HG02938 (cell line): ENCODE measurements at regions not wholly inside any gene's neighbourhood (a gene's known extent, or its start where the extent isn't known, plus 50 kb on each side); places are given as distances from the start of the nearest gene placed in this dataset.
"Not testable (repeated sequence)": the region's sequence is repeated elsewhere in the genome, so short reads cannot be mapped to it uniquely, and the experiment has no call there.

Source experiments
- ATAC-seq: cut with Tn5 transposase; IDR thresholded peaks from one replicate; pipeline ENCODE4 v1.9.1; 2021; ENCODE audit warnings: mild to moderate bottlenecking, moderate library complexity; ENCODE audit not compliant: unreplicated experiment

- not testable (repeated sequence) for ATAC-seq
These were observed 123.2 kb upstream of the MTLN start for GRCh38 chr2:110335415-110336049.

GRCh38 chr2:110333114-110334095 lies 121.1 kb upstream of the MTLN start:
- not testable (repeated sequence) for ATAC-seq

GRCh38 chr2:110331625-110332024 lies 119.3 kb upstream of the MTLN start:
- not testable (repeated sequence) for ATAC-seq

- not testable (repeated sequence) for ATAC-seq
These were observed 117.4 kb upstream of the MTLN start for GRCh38 chr2:110329760-110330159.

GRCh38 chr2:110329158-110329557 lies 116.8 kb upstream of the MTLN start:
- ATAC-seq, result not testable (repeated sequence)

- not testable (repeated sequence) for ATAC-seq
These were observed 116.3 kb upstream of the MTLN start for GRCh38 chr2:110328677-110329076.

- not testable (repeated sequence) for ATAC-seq
These were observed 111.5 kb upstream of the MTLN start for GRCh38 chr2:110323832-110324231.

GRCh38 chr2:110322535-110322934 lies 110.2 kb upstream of the MTLN start:
- ATAC-seq, result not testable (repeated sequence)

GRCh38 chr2:110320834-110321563 lies 108.7 kb upstream of the MTLN start:
- not testable (repeated sequence) for ATAC-seq

- ATAC-seq, result not testable (repeated sequence)
These were observed 106.6 kb upstream of the MTLN start for GRCh38 chr2:110318898-110319297.

GRCh38 chr2:110317377-110317776 lies 105.0 kb upstream of the MTLN start:
- ATAC-seq, result not testable (repeated sequence)

- not testable (repeated sequence) for ATAC-seq
These were observed 103.9 kb upstream of the MTLN start for GRCh38 chr2:110316051-110316865.

GRCh38 chr2:110315054-110315820 lies 102.9 kb upstream of the MTLN start:
- not testable (repeated sequence) for ATAC-seq

- ATAC-seq, result not testable (repeated sequence)
These were observed 102.1 kb upstream of the MTLN start for GRCh38 chr2:110314472-110314871.

- not testable (repeated sequence) for ATAC-seq
These were observed 100.7 kb upstream of the MTLN start for GRCh38 chr2:110313032-110313431.

- not testable (repeated sequence) for ATAC-seq
These were observed 99.5 kb upstream of the MTLN start for GRCh38 chr2:110311713-110312444.

- ATAC-seq, result not testable (repeated sequence)
These were observed 98.7 kb upstream of the MTLN start for GRCh38 chr2:110310988-110311475.

- ATAC-seq, result not testable (repeated sequence)
These were observed 96.4 kb upstream of the MTLN start for GRCh38 chr2:110308728-110309127.

- ATAC-seq, result not testable (repeated sequence)
These were observed 80.5 kb upstream of the MTLN start for GRCh38 chr2:110292807-110293206.
